GM23338 (cell line): ENCODE measurements at regions not wholly inside any gene's neighbourhood (a gene's known extent, or its start where the extent isn't known, plus 50 kb on each side); places are given as distances from the start of the nearest gene placed in this dataset.

Experiments used
- ATAC-seq: fragments of 200-7000 bp; cut with Tn5 transposase; 3 replicates; pipeline ENCODE4 v1.9.1; 2020
- DNase-seq: peaks from one replicate; pipeline ENCODE4 v3.0.0-alpha.2; 2015; ENCODE audit warnings: low spot score
- H2AFZ ChIP-seq: fragments of 200-600 bp; sonication (generic); 2 replicates; pipeline ENCODE4 v1.8.0; 2016; ENCODE audit warnings: antibody characterized with exemption, mild to moderate bottlenecking, moderate library complexity
- H3F3A ChIP-seq: fragments of 200-600 bp; sonication (generic); replicated peaks from 2 replicates; pipeline ENCODE4 v1.8.0; 2017; ENCODE audit warnings: antibody characterized with exemption, mixed run types, low read depth
- H3K27ac ChIP-seq: fragments of 200-600 bp; sonication (generic); 2 replicates; pipeline ENCODE4 v1.6.1; 2016; ENCODE audit warnings: low read depth
- H3K27me3 ChIP-seq: fragments of 200-600 bp; sonication (generic); 2 replicates; pipeline ENCODE4 v1.8.0; 2016; ENCODE audit warnings: mild to moderate bottlenecking, mixed run types, moderate library complexity; ENCODE audit not compliant: insufficient read depth
- H3K36me3 ChIP-seq: fragments of 200-600 bp; sonication (generic); 2 replicates; pipeline ENCODE4 v1.8.0; 2016; ENCODE audit warnings: mild to moderate bottlenecking; ENCODE audit not compliant: insufficient read depth
- H3K4me1 ChIP-seq: fragments of 200-600 bp; sonication (generic); 2 replicates; pipeline ENCODE4 v1.8.0; 2016; ENCODE audit warnings: mild to moderate bottlenecking, moderate library complexity; ENCODE audit not compliant: insufficient read depth
- H3K4me2 ChIP-seq: fragments of 200-600 bp; sonication (generic); 2 replicates; pipeline ENCODE4 v1.7.1; 2017; ENCODE audit warnings: mixed run types
- H3K4me3 ChIP-seq: fragments of 200-600 bp; sonication (generic); 2 replicates; pipeline ENCODE4 v1.6.1; 2016; ENCODE audit warnings: mixed run types
- H3K79me2 ChIP-seq: fragments of 200-600 bp; sonication (generic); replicated peaks from 2 replicates; pipeline ENCODE4 v1.8.0; 2017; ENCODE audit warnings: mild to moderate bottlenecking; ENCODE audit not compliant: insufficient read depth
- H3K9me2 ChIP-seq: fragments of 200-600 bp; sonication (generic); 2 replicates; pipeline ENCODE4 v1.8.0; 2017; ENCODE audit not compliant: insufficient read depth
- H4K20me1 ChIP-seq: fragments of 200-600 bp; sonication (generic); replicated peaks from 2 replicates; pipeline ENCODE4 v1.8.0; 2017; ENCODE audit warnings: mild to moderate bottlenecking; ENCODE audit not compliant: insufficient read depth
- H3K27ac Mint-ChIP-seq: 2 replicates; pipeline ENCODE4 v1.8.0; 2020; ENCODE audit warnings: inconsistent platforms, mild to moderate bottlenecking, moderate library complexity, mixed read lengths
- H3K27me3 Mint-ChIP-seq: 3 replicates; pipeline ENCODE4 v1.8.0; 2022; ENCODE audit warnings: low read depth, mild to moderate bottlenecking, moderate library complexity, mixed read lengths, inconsistent platforms; ENCODE audit not compliant: insufficient read depth, poor library complexity
- H3K36me3 Mint-ChIP-seq: 3 replicates; pipeline ENCODE4 v1.8.0; 2021; ENCODE audit warnings: low read depth, mild to moderate bottlenecking, inconsistent platforms, moderate library complexity, mixed read lengths
- H3K4me1 Mint-ChIP-seq: 3 replicates; pipeline ENCODE4 v1.8.0; 2020; ENCODE audit warnings: mild to moderate bottlenecking, inconsistent platforms, mixed read lengths
- H3K4me3 Mint-ChIP-seq: 3 replicates; pipeline ENCODE4 v1.8.0; 2021; ENCODE audit warnings: moderate library complexity, mild to moderate bottlenecking, inconsistent platforms, mixed read lengths
- H3K9me3 Mint-ChIP-seq: 3 replicates; pipeline ENCODE4 v1.8.0; 2020; ENCODE audit warnings: moderate library complexity, mild to moderate bottlenecking, inconsistent platforms, mixed read lengths
- CREB1 ChIP-seq: fragments of 250-450 bp; sonication (Bioruptor Pico); IDR thresholded peaks from 2 replicates; pipeline ENCODE4 v1.5.0; 2020; ENCODE audit warnings: low read depth, mild to moderate bottlenecking, moderate library complexity
- EZH2phosphoT487 ChIP-seq: fragments of 200-600 bp; sonication (generic); IDR thresholded peaks from one replicate; pipeline ENCODE4 v1.8.1; 2018; ENCODE audit warnings: antibody characterized with exemption; ENCODE audit not compliant: unreplicated experiment
- JUNB ChIP-seq: IDR thresholded peaks from one replicate; pipeline ENCODE4 v1.6.1; 2016; ENCODE audit warnings: antibody characterized with exemption; ENCODE audit not compliant: unreplicated experiment
- POLR2AphosphoS5 ChIP-seq: IDR thresholded peaks from 2 replicates; pipeline ENCODE4 v1.6.1; 2016; ENCODE audit warnings: antibody characterized with exemption, low read depth
- STAT1 ChIP-seq: IDR thresholded peaks from one replicate; pipeline ENCODE4 v1.6.1; 2016; ENCODE audit warnings: antibody characterized with exemption; ENCODE audit not compliant: unreplicated experiment
- ZNF114 ChIP-seq: fragments of 250-450 bp; sonication (Bioruptor Pico); IDR thresholded peaks from 2 replicates; pipeline ENCODE4 v1.5.0; 2020; ENCODE audit warnings: mild to moderate bottlenecking, moderate library complexity
- ZNF331 ChIP-seq: fragments of 250-450 bp; sonication (Bioruptor Pico); IDR thresholded peaks from 2 replicates; pipeline ENCODE4 v1.5.0; 2020; ENCODE audit warnings: low read depth, mild to moderate bottlenecking, moderate library complexity
- TF ChIP-seq, protein P1 (sequence below): fragments of 250-450 bp; sonication (Bioruptor Pico); IDR thresholded peaks from 2 replicates; pipeline ENCODE4 v1.5.0; 2020; ENCODE audit warnings: mild to moderate bottlenecking, moderate library complexity
- TF ChIP-seq, protein P2 (sequence below): IDR thresholded peaks from one replicate; pipeline ENCODE4 v1.6.1; 2018; ENCODE audit warnings: antibody characterized with exemption; ENCODE audit not compliant: unreplicated experiment
- TF ChIP-seq, protein P3 (sequence below), 2 experiments: fragments of 200-600 bp in 1 of 2; sonication (generic) in 1 of 2; conservative IDR thresholded peaks; 2 replicates each; pipeline versions ENCODE4 v1.5.1 to v1.6.1; 2016 to 2017; ENCODE audit warnings: antibody characterized with exemption in 2 of 2, low read depth in 2 of 2, mild to moderate bottlenecking in 2 of 2, moderate library complexity in 1 of 2

DNA sequence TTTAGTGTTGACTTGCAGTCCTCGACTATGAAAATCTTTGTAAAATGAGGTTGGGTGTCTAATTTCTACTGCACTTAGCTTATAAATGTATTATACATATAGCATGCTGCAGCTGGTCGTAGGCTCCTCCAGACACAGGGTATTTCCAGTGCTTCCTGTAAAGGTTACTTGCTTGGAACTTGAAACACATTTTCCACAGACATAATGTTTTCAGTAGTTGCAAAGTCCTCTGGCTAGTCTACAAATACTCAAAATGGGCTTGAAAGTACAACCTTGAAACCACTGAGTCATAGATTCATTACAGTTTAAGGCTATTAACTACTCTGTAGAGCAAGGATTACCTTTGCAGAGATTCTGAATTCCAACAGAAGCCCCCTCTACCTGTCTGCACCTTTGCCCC, 464.1 kb downstream of the RAP2B start:
- H3K36me3 ChIP-seq: no peaks in the 10 kb centered on the region
- H3K4me3 ChIP-seq: no peak overlapping the region
- DNase-seq (no peak), ATAC-seq (no peak)
- H3K4me2 ChIP-seq: no peak overlapping the region
- H3K4me3 Mint-ChIP-seq: no peak overlapping the region
- no peak for TF ChIP-seq CREB1 (CRISPR knock-in tag)
- TF ChIP-seq, protein P1, sequence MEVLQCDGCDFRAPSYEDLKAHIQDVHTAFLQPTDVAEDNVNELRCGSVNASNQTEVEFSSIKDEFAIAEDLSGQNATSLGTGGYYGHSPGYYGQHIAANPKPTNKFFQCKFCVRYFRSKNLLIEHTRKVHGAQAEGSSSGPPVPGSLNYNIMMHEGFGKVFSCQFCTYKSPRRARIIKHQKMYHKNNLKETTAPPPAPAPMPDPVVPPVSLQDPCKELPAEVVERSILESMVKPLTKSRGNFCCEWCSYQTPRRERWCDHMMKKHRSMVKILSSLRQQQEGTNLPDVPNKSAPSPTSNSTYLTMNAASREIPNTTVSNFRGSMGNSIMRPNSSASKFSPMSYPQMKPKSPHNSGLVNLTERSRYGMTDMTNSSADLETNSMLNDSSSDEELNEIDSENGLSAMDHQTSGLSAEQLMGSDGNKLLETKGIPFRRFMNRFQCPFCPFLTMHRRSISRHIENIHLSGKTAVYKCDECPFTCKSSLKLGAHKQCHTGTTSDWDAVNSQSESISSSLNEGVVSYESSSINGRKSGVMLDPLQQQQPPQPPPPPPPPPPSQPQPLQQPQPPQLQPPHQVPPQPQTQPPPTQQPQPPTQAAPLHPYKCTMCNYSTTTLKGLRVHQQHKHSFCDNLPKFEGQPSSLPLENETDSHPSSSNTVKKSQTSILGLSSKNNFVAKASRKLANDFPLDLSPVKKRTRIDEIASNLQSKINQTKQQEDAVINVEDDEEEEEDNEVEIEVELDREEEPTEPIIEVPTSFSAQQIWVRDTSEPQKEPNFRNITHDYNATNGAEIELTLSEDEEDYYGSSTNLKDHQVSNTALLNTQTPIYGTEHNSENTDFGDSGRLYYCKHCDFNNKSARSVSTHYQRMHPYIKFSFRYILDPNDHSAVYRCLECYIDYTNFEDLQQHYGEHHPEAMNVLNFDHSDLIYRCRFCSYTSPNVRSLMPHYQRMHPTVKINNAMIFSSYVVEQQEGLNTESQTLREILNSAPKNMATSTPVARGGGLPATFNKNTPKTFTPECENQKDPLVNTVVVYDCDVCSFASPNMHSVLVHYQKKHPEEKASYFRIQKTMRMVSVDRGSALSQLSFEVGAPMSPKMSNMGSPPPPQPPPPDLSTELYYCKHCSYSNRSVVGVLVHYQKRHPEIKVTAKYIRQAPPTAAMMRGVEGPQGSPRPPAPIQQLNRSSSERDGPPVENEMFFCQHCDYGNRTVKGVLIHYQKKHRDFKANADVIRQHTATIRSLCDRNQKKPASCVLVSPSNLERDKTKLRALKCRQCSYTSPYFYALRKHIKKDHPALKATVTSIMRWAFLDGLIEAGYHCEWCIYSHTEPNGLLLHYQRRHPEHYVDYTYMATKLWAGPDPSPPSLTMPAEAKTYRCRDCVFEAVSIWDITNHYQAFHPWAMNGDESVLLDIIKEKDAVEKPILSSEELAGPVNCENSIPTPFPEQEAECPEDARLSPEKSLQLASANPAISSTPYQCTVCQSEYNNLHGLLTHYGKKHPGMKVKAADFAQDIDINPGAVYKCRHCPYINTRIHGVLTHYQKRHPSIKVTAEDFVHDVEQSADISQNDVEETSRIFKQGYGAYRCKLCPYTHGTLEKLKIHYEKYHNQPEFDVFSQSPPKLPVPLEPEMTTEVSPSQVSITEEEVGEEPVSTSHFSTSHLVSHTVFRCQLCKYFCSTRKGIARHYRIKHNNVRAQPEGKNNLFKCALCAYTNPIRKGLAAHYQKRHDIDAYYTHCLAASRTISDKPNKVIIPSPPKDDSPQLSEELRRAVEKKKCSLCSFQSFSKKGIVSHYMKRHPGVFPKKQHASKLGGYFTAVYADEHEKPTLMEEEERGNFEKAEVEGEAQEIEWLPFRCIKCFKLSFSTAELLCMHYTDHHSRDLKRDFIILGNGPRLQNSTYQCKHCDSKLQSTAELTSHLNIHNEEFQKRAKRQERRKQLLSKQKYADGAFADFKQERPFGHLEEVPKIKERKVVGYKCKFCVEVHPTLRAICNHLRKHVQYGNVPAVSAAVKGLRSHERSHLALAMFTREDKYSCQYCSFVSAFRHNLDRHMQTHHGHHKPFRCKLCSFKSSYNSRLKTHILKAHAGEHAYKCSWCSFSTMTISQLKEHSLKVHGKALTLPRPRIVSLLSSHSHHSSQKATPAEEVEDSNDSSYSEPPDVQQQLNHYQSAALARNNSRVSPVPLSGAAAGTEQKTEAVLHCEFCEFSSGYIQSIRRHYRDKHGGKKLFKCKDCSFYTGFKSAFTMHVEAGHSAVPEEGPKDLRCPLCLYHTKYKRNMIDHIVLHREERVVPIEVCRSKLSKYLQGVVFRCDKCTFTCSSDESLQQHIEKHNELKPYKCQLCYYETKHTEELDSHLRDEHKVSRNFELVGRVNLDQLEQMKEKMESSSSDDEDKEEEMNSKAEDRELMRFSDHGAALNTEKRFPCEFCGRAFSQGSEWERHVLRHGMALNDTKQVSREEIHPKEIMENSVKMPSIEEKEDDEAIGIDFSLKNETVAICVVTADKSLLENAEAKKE: no peak
- peaks cover 12% of the 10 kb centered on the region for H3K4me1 Mint-ChIP-seq
- H2AFZ ChIP-seq: no peak overlapping the region
- peaks cover 2% of the 10 kb centered on the region for H3K27me3 Mint-ChIP-seq
- H3K79me2 ChIP-seq: no peaks in the 10 kb centered on the region
- H3K27ac Mint-ChIP-seq: no peak overlapping the region
- no peaks in the 10 kb centered on the region for H4K20me1 ChIP-seq
- peaks cover 6% of the 10 kb centered on the region; the same call in 1 of the 2 replicates for H3K9me2 ChIP-seq
- H3K36me3 Mint-ChIP-seq: no peaks in the 10 kb centered on the region
- no peaks in the 10 kb centered on the region for H3F3A ChIP-seq
- peaks cover 14% of the 10 kb centered on the region for H3K4me1 ChIP-seq
- no peaks in the 10 kb centered on the region for H3K27me3 ChIP-seq
- H3K9me3 Mint-ChIP-seq: no peaks in the 10 kb centered on the region
- H3K27ac ChIP-seq: no peak overlapping the region

DNA sequence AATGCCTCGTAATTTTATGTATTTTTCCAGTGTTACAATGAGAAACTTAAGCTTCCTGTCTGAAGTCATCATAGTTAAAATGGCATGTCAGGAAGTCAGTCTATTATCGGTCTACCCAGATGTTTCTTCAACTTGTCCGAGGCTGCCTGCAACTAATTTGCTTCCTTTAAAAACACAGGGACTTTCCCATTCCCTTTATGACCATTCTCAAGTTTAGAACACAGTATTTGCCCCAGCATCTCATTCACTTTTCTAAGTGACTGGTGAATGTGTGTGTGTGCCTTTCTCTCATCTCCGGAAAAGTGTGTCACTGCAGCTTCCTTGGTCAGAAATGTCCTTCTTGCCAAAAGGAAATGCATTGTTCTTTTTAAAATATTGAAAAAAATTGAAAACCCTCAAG, 466.6 kb downstream of the RAP2B start:
- Histone ChIP-seq H3K36me3 (no peaks in the 10 kb centered on the region), H4K20me1 (no peaks in the 10 kb centered on the region), H3K79me2 (no peaks in the 10 kb centered on the region), H3K4me3 (no peak overlapping the region), H3F3A (no peaks in the 10 kb centered on the region), H3K9me2 (peaks cover 6% of the 10 kb centered on the region; the same call in 1 of the 2 replicates), H3K4me1 (peaks cover 3% of the 10 kb centered on the region; the same call in 1 of the 2 replicates), H2AFZ (no peak overlapping the region), H3K4me2 (no peak overlapping the region), H3K27me3 (no peaks in the 10 kb centered on the region), H3K27ac (no peak overlapping the region)
- Mint-ChIP-seq H3K27me3 (peaks cover 2% of the 10 kb centered on the region), H3K36me3 (no peaks in the 10 kb centered on the region), H3K4me3 (no peak overlapping the region), H3K4me1 (peaks cover 5% of the 10 kb centered on the region), H3K9me3 (no peaks in the 10 kb centered on the region), H3K27ac (no peak overlapping the region)
- no peak for ATAC-seq
- DNase-seq: no peak
- TF ChIP-seq ZNF114 (CRISPR knock-in tag) (no peak), CREB1 (CRISPR knock-in tag) (no peak), STAT1 (no peak), EZH2phosphoT487 (no peak), ZNF331 (CRISPR knock-in tag) (no peak), JUNB (no peak), POLR2AphosphoS5 (no peak)
- TF ChIP-seq, protein P2, sequence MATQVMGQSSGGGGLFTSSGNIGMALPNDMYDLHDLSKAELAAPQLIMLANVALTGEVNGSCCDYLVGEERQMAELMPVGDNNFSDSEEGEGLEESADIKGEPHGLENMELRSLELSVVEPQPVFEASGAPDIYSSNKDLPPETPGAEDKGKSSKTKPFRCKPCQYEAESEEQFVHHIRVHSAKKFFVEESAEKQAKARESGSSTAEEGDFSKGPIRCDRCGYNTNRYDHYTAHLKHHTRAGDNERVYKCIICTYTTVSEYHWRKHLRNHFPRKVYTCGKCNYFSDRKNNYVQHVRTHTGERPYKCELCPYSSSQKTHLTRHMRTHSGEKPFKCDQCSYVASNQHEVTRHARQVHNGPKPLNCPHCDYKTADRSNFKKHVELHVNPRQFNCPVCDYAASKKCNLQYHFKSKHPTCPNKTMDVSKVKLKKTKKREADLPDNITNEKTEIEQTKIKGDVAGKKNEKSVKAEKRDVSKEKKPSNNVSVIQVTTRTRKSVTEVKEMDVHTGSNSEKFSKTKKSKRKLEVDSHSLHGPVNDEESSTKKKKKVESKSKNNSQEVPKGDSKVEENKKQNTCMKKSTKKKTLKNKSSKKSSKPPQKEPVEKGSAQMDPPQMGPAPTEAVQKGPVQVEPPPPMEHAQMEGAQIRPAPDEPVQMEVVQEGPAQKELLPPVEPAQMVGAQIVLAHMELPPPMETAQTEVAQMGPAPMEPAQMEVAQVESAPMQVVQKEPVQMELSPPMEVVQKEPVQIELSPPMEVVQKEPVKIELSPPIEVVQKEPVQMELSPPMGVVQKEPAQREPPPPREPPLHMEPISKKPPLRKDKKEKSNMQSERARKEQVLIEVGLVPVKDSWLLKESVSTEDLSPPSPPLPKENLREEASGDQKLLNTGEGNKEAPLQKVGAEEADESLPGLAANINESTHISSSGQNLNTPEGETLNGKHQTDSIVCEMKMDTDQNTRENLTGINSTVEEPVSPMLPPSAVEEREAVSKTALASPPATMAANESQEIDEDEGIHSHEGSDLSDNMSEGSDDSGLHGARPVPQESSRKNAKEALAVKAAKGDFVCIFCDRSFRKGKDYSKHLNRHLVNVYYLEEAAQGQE: no peak
- TF ChIP-seq, protein P3, sequence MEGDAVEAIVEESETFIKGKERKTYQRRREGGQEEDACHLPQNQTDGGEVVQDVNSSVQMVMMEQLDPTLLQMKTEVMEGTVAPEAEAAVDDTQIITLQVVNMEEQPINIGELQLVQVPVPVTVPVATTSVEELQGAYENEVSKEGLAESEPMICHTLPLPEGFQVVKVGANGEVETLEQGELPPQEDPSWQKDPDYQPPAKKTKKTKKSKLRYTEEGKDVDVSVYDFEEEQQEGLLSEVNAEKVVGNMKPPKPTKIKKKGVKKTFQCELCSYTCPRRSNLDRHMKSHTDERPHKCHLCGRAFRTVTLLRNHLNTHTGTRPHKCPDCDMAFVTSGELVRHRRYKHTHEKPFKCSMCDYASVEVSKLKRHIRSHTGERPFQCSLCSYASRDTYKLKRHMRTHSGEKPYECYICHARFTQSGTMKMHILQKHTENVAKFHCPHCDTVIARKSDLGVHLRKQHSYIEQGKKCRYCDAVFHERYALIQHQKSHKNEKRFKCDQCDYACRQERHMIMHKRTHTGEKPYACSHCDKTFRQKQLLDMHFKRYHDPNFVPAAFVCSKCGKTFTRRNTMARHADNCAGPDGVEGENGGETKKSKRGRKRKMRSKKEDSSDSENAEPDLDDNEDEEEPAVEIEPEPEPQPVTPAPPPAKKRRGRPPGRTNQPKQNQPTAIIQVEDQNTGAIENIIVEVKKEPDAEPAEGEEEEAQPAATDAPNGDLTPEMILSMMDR (conservative IDR thresholded peaks at IDR 0.05; ENCODE audit: low read depth in 2 of 2): no peak
